Fibroblast of lung (primary cell): ENCODE measurements at regions not wholly inside any gene's neighbourhood (a gene's known extent, or its start where the extent isn't known, plus 50 kb on each side); places are given as distances from the start of the nearest gene placed in this dataset.

Source experiments
- DNase-seq, 2 donors: peaks; one replicate each; pipeline versions ENCODE4 v3.0.0 to v3.0.0-alpha.2; 2010; ENCODE audit warnings: low read depth in 2 of 2
- H2AFZ ChIP-seq: 2 replicates; pipeline ENCODE4 v1.5.1; 2012; ENCODE audit warnings: low read length, control low read depth, inconsistent platforms
- H3K27ac ChIP-seq: 2 replicates; pipeline ENCODE4 v1.5.1; 2011; ENCODE audit warnings: low read length, control low read depth; ENCODE audit not compliant: insufficient read depth
- H3K27me3 ChIP-seq: 2 replicates; pipeline ENCODE4 v1.5.1; 2011; ENCODE audit warnings: mild to moderate bottlenecking, low read length; ENCODE audit not compliant: control insufficient read depth, insufficient read depth
- H3K36me3 ChIP-seq: 2 replicates; pipeline ENCODE4 v1.5.1; 2011; ENCODE audit warnings: low read length; ENCODE audit not compliant: control insufficient read depth, insufficient read depth
- H3K4me1 ChIP-seq: 2 replicates; pipeline ENCODE4 v1.5.1; 2011; ENCODE audit warnings: low read length; ENCODE audit not compliant: control insufficient read depth, insufficient read depth; ENCODE audit errors: extremely low read depth
- H3K4me2 ChIP-seq: 2 replicates; pipeline ENCODE4 v1.5.1; 2011; ENCODE audit warnings: low read length, control low read depth; ENCODE audit not compliant: insufficient read depth; ENCODE audit errors: extremely low read depth
- H3K4me3 ChIP-seq, 4 experiments: fragments of 200-600 bp in 1 of 4; sonication (generic) in 1 of 4; replicated peaks in 1 of 4; 2 replicates each; pipeline ENCODE4 v1.5.1; 2011 to 2016; ENCODE audit warnings: low read length in 4 of 4, low read depth in 3 of 4, mild to moderate bottlenecking in 3 of 4, control low read depth in 2 of 4, inconsistent platforms in 1 of 4, mixed read lengths in 1 of 4; ENCODE audit not compliant: insufficient read depth in 1 of 4; ENCODE audit errors: control extremely low read depth in 1 of 4
- H3K79me2 ChIP-seq: 2 replicates; pipeline ENCODE4 v1.5.1; 2012; ENCODE audit warnings: mild to moderate bottlenecking, low read length, inconsistent platforms; ENCODE audit not compliant: control insufficient read depth, insufficient read depth
- H3K9ac ChIP-seq: 2 replicates; pipeline ENCODE4 v1.5.1; 2011; ENCODE audit warnings: mild to moderate bottlenecking, low read length, control low read depth; ENCODE audit not compliant: insufficient read depth
- H3K9me3 ChIP-seq: 2 replicates; pipeline ENCODE4 v1.5.1; 2012; ENCODE audit warnings: low read depth, low read length; ENCODE audit not compliant: control insufficient read depth, insufficient read depth
- H4K20me1 ChIP-seq: 2 replicates; pipeline ENCODE4 v1.5.1; 2011; ENCODE audit warnings: low read length; ENCODE audit not compliant: control insufficient read depth, insufficient read depth; ENCODE audit errors: extremely low read depth
- CTCF ChIP-seq, 2 donors: IDR thresholded peaks in 1 of 2; conservative IDR thresholded peaks in 1 of 2; 1 replicate in 1 of 2; 2 replicates in 1 of 2; pipeline ENCODE4 v1.5.1; 2011 to 2012; ENCODE audit warnings: low read length in 2 of 2, control low read depth in 1 of 2, inconsistent platforms in 1 of 2, low read depth in 1 of 2, mild to moderate bottlenecking in 1 of 2
- EZH2 ChIP-seq: IDR thresholded peaks from 2 replicates; pipeline ENCODE4 v1.5.1; 2012; ENCODE audit warnings: low read length, control low read depth, mild to moderate bottlenecking; ENCODE audit errors: missing control alignments

- Histone ChIP-seq H3K27ac (no peak overlapping the region), H3K9ac (no peak overlapping the region), H3K36me3 (no peaks in the 10 kb centered on the region), H3K27me3 (no peaks in the 10 kb centered on the region), H3K4me3 (no peak overlapping the region), H3K79me2 (no peaks in the 10 kb centered on the region), H2AFZ (no peak overlapping the region), H4K20me1 (no peaks in the 10 kb centered on the region), H3K4me1 (no peaks in the 10 kb centered on the region), H3K4me2 (no peak overlapping the region), H3K9me3 (no peaks in the 10 kb centered on the region)
- TF ChIP-seq CTCF (conservative IDR thresholded peaks at IDR 0.05 in 1 of 2, IDR thresholded peaks at IDR 0.05 in 1 of 2; ENCODE audit: low read depth in 1 of 2, low read length in 2 of 2): no peak
- no peak for TF ChIP-seq EZH2
- DNase-seq: no peak
Observed at GRCh38 chr10:16316733-16317390, 119.9 kb upstream of the PTER start.

GRCh38 chr10:16341637-16342036, 95.2 kb upstream of the PTER start:
- Histone ChIP-seq H3K9me3 (no peaks in the 10 kb centered on the region), H3K36me3 (no peaks in the 10 kb centered on the region), H3K4me2 (no peak overlapping the region), H4K20me1 (no peaks in the 10 kb centered on the region), H3K4me3 (no peak overlapping the region), H3K27ac (no peak overlapping the region), H3K9ac (no peak overlapping the region), H3K4me1 (no peaks in the 10 kb centered on the region), H3K79me2 (no peaks in the 10 kb centered on the region), H3K27me3 (no peaks in the 10 kb centered on the region), H2AFZ (no peak overlapping the region)
- no peak for DNase-seq
- TF ChIP-seq CTCF (conservative IDR thresholded peaks at IDR 0.05 in 1 of 2, IDR thresholded peaks at IDR 0.05 in 1 of 2; ENCODE audit: low read depth in 1 of 2, low read length in 2 of 2) (no peak), EZH2 (no peak)

GRCh38 chr10:16348891-16349290, 87.9 kb upstream of the PTER start:
- no peak for DNase-seq
- Histone ChIP-seq H3K9ac (no peak overlapping the region), H3K27me3 (no peaks in the 10 kb centered on the region), H3K27ac (no peak overlapping the region), H3K9me3 (no peaks in the 10 kb centered on the region), H3K36me3 (no peaks in the 10 kb centered on the region), H3K79me2 (no peaks in the 10 kb centered on the region), H3K4me3 (no peak overlapping the region), H2AFZ (no peak overlapping the region), H3K4me2 (no peak overlapping the region), H4K20me1 (no peaks in the 10 kb centered on the region), H3K4me1 (no peaks in the 10 kb centered on the region)
- no peak for TF ChIP-seq EZH2
- TF ChIP-seq CTCF (conservative IDR thresholded peaks at IDR 0.05 in 1 of 2, IDR thresholded peaks at IDR 0.05 in 1 of 2; ENCODE audit: low read depth in 1 of 2, low read length in 2 of 2): no peak
